Astrocyte (in vitro differentiated cells and primary cell): ENCODE measurements at regions not wholly inside any gene's neighbourhood (a gene's known extent, or its start where the extent isn't known, plus 50 kb on each side); places are given as distances from the start of the nearest gene placed in this dataset.

ENCODE experiments used
- EZH2 ChIP-seq: IDR thresholded peaks from 2 replicates; pipeline ENCODE4 v1.6.1; 2012; ENCODE audit warnings: mild to moderate bottlenecking, low read length, inconsistent platforms; ENCODE audit not compliant: insufficient read depth
- TF ChIP-seq, protein P1 (sequence below): IDR thresholded peaks from 2 replicates; pipeline ENCODE4 v1.5.1; 2011; ENCODE audit warnings: low read depth, mild to moderate bottlenecking, inconsistent platforms, low read length, moderate library complexity; ENCODE audit not compliant: insufficient read depth

DNA sequence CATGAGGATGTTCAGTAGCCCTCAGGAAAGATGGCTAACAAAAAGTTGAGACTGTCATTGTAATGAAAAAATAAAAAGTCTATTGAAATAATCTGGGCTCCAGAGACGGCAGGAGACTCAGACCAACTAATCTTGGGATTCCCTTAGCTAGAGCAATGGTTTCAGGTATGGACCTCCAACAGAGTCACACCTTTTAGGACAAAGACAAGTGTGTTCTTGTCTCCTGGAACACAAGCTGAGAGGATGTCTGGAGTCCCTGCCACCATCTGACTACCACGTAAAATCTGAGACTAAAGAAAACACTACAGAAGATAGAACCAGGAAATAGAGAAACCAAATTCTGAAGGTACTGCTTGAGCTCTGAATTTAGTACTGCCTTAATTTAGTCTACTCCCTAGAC is 103.3 kb upstream of the RBBP8 start:
- TF ChIP-seq, protein P1, sequence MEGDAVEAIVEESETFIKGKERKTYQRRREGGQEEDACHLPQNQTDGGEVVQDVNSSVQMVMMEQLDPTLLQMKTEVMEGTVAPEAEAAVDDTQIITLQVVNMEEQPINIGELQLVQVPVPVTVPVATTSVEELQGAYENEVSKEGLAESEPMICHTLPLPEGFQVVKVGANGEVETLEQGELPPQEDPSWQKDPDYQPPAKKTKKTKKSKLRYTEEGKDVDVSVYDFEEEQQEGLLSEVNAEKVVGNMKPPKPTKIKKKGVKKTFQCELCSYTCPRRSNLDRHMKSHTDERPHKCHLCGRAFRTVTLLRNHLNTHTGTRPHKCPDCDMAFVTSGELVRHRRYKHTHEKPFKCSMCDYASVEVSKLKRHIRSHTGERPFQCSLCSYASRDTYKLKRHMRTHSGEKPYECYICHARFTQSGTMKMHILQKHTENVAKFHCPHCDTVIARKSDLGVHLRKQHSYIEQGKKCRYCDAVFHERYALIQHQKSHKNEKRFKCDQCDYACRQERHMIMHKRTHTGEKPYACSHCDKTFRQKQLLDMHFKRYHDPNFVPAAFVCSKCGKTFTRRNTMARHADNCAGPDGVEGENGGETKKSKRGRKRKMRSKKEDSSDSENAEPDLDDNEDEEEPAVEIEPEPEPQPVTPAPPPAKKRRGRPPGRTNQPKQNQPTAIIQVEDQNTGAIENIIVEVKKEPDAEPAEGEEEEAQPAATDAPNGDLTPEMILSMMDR = no peak
- no peak for TF ChIP-seq EZH2
